HEK293 (cell line): ENCODE measurements at regions not wholly inside any gene's neighbourhood (a gene's known extent, or its start where the extent isn't known, plus 50 kb on each side); places are given as distances from the start of the nearest gene placed in this dataset.

Experiments
- CTCF ChIA-PET: fragments of 350-600 bp; formaldehyde crosslinking; extraction: SDS; loops from one replicate; lab custom pipeline; 2021; ENCODE audit warnings: antibody characterized with exemption; lab: Yijun Ruan, JAX
- POLR2A ChIA-PET: fragments of 300-600 bp; formaldehyde crosslinking; extraction: SDS; loops from one replicate; lab custom pipeline; 2020; ENCODE audit warnings: antibody characterized with exemption, inconsistent platforms; lab: Yijun Ruan, JAX
- H3K27ac ChIP-seq: fragments of 200-500 bp; sonication (Bioruptor generic); 2 replicates; pipeline ENCODE4 v1.5.1; 2014; ENCODE audit warnings: low read depth, low read length, control low read depth, inconsistent platforms; ENCODE audit errors: extremely low read depth
- H3K36me3 ChIP-seq, 2 experiments: fragments of 200-500 bp in 1 of 2; sonication (Bioruptor generic) in 1 of 2; 1 replicate in 1 of 2; 2 replicates in 1 of 2; pipeline ENCODE4 v1.5.1; 2014 to 2017; ENCODE audit warnings: inconsistent platforms in 2 of 2, low read length in 2 of 2; ENCODE audit not compliant: control insufficient read depth in 2 of 2, insufficient read depth in 1 of 2
- H3K4me1 ChIP-seq: fragments of 200-500 bp; sonication (Bioruptor generic); 2 replicates; pipeline ENCODE4 v1.5.1; 2014; ENCODE audit warnings: mild to moderate bottlenecking, low read length, inconsistent platforms; ENCODE audit not compliant: control insufficient read depth, insufficient read depth
- H3K4me3 ChIP-seq: 2 replicates; pipeline ENCODE4 v1.5.1; 2011; ENCODE audit warnings: low read depth, mild to moderate bottlenecking, control low read depth, low read length, moderate library complexity
- H3K9me3 ChIP-seq: fragments of 200-500 bp; sonication (Bioruptor generic); 2 replicates; pipeline ENCODE4 v1.5.1; 2014; ENCODE audit warnings: low read depth, low read length, inconsistent platforms; ENCODE audit not compliant: control insufficient read depth, insufficient read depth
- BCL11A ChIP-seq: fragments of 450-650 bp; formaldehyde crosslinking; IDR thresholded peaks from 2 replicates; pipeline ENCODE4 v1.5.1; 2016; ENCODE audit warnings: low read depth, missing biosample characterization, missing genetic modification characterization
- IKZF3 ChIP-seq: fragments of 450-650 bp; IDR thresholded peaks from 2 replicates; pipeline ENCODE4 v1.5.0; 2018; ENCODE audit warnings: missing biosample characterization, mild to moderate bottlenecking, missing genetic modification characterization, moderate library complexity
- KLF16 ChIP-seq: fragments of 450-650 bp; formaldehyde crosslinking; IDR thresholded peaks from 2 replicates; pipeline ENCODE4 v1.5.1; 2017; ENCODE audit warnings: missing biosample characterization, missing genetic modification characterization
- RBAK ChIP-seq: fragments of 450-650 bp; formaldehyde crosslinking; IDR thresholded peaks from 2 replicates; pipeline ENCODE4 v1.5.1; 2016; ENCODE audit warnings: missing biosample characterization, missing genetic modification characterization
- TCF7L2 ChIP-seq: IDR thresholded peaks from 2 replicates; pipeline ENCODE4 v1.6.1; 2011; ENCODE audit warnings: low read depth, mild to moderate bottlenecking, inconsistent platforms, low read length, moderate library complexity, borderline replicate concordance
- ZBTB21 ChIP-seq: fragments of 450-650 bp; formaldehyde crosslinking; IDR thresholded peaks from 2 replicates; pipeline ENCODE4 v1.5.1; 2017; ENCODE audit warnings: missing biosample characterization, missing genetic modification characterization
- ZFP69B ChIP-seq: fragments of 450-650 bp; formaldehyde crosslinking; IDR thresholded peaks from 2 replicates; pipeline ENCODE4 v1.5.1; 2016; ENCODE audit warnings: missing biosample characterization, missing genetic modification characterization
- ZNF112 ChIP-seq: fragments of 450-650 bp; formaldehyde crosslinking; IDR thresholded peaks from 2 replicates; pipeline ENCODE4 v1.5.0; 2017; ENCODE audit warnings: missing biosample characterization, missing genetic modification characterization
- ZNF155 ChIP-seq: fragments of 450-650 bp; formaldehyde crosslinking; IDR thresholded peaks from 2 replicates; pipeline ENCODE4 v1.5.1; 2016; ENCODE audit warnings: missing biosample characterization, missing genetic modification characterization
- ZNF521 ChIP-seq: fragments of 450-650 bp; formaldehyde crosslinking; IDR thresholded peaks from 2 replicates; pipeline ENCODE4 v1.5.1; 2017; ENCODE audit warnings: missing biosample characterization, mild to moderate bottlenecking, missing genetic modification characterization
- ZNF544 ChIP-seq: fragments of 450-650 bp; formaldehyde crosslinking; IDR thresholded peaks from 2 replicates; pipeline ENCODE4 v1.5.0; 2017; ENCODE audit warnings: missing biosample characterization, missing genetic modification characterization
- ZXDB ChIP-seq: fragments of 450-650 bp; formaldehyde crosslinking; IDR thresholded peaks from 2 replicates; pipeline ENCODE4 v1.5.1; 2016; ENCODE audit warnings: missing biosample characterization, missing genetic modification characterization
- TF ChIP-seq, protein P1 (sequence below): fragments of 450-650 bp; formaldehyde crosslinking; conservative IDR thresholded peaks from 2 replicates; pipeline ENCODE4 v1.5.1; 2016; ENCODE audit warnings: low read depth, missing biosample characterization, missing genetic modification characterization
- TF ChIP-seq, protein P2 (sequence below): fragments of 450-650 bp; formaldehyde crosslinking; IDR thresholded peaks from 2 replicates; pipeline ENCODE4 v1.5.1; 2016; ENCODE audit warnings: missing biosample characterization, missing genetic modification characterization
- TF ChIP-seq, protein P3 (sequence below): fragments of 450-650 bp; formaldehyde crosslinking; IDR thresholded peaks from 2 replicates; pipeline ENCODE4 v1.5.1; 2017; ENCODE audit warnings: missing biosample characterization, missing genetic modification characterization
- TF ChIP-seq, protein P4 (sequence below): fragments of 450-650 bp; IDR thresholded peaks from 2 replicates; pipeline ENCODE4 v1.5.1; 2018; ENCODE audit warnings: missing biosample characterization, mild to moderate bottlenecking, missing genetic modification characterization
- TF ChIP-seq, protein P5 (sequence below): fragments of 450-650 bp; formaldehyde crosslinking; IDR thresholded peaks from 2 replicates; pipeline ENCODE4 v1.5.1; 2016; ENCODE audit warnings: missing biosample characterization, missing genetic modification characterization, borderline replicate concordance

DNA sequence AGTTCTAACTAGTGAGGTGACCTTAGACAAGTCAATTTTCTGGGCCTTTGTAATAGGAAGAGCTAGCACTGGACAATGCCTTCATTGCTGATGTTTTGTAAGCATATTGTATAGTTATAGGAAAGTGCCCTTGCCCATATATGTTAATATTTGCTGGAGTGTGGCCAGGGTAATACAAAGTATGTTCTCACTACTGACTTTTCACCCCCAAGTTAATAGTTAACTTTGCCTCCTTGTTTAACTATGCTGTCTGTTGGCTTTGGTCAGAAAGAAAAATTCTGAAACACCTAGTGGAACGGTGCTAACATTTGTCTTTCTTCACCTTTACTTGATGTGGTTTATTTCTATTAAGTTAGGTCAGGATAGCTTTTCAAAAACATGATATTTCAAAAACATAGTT lies 287.4 kb upstream of the CTNNB1 start:
- TF ChIP-seq, protein P1, sequence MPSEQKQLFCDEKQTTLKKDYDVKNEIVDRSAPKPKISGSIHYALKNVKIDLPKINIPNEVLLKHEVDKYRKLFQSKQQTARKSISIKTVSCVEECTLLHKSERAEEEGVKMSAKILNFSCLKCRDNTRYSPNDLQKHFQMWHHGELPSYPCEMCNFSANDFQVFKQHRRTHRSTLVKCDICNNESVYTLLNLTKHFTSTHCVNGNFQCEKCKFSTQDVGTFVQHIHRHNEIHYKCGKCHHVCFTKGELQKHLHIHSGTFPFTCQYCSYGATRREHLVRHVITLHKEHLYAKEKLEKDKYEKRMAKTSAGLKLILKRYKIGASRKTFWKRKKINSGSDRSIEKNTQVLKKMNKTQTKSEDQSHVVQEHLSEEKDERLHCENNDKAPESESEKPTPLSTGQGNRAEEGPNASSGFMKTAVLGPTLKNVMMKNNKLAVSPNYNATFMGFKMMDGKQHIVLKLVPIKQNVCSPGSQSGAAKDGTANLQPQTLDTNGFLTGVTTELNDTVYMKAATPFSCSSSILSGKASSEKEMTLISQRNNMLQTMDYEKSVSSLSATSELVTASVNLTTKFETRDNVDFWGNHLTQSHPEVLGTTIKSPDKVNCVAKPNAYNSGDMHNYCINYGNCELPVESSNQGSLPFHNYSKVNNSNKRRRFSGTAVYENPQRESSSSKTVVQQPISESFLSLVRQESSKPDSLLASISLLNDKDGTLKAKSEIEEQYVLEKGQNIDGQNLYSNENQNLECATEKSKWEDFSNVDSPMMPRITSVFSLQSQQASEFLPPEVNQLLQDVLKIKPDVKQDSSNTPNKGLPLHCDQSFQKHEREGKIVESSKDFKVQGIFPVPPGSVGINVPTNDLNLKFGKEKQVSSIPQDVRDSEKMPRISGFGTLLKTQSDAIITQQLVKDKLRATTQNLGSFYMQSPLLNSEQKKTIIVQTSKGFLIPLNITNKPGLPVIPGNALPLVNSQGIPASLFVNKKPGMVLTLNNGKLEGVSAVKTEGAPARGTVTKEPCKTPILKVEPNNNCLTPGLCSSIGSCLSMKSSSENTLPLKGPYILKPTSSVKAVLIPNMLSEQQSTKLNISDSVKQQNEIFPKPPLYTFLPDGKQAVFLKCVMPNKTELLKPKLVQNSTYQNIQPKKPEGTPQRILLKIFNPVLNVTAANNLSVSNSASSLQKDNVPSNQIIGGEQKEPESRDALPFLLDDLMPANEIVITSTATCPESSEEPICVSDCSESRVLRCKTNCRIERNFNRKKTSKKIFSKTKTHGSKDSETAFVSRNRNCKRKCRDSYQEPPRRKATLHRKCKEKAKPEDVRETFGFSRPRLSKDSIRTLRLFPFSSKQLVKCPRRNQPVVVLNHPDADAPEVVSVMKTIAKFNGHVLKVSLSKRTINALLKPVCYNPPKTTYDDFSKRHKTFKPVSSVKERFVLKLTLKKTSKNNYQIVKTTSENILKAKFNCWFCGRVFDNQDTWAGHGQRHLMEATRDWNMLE (tag by site-specific recombination): no peak
- TF ChIP-seq, protein P2, sequence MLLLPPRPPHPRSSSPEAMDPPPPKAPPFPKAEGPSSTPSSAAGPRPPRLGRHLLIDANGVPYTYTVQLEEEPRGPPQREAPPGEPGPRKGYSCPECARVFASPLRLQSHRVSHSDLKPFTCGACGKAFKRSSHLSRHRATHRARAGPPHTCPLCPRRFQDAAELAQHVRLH: no peak
- TF ChIP-seq ZXDB (tag by site-specific recombination): no peak
- TF ChIP-seq, protein P3, sequence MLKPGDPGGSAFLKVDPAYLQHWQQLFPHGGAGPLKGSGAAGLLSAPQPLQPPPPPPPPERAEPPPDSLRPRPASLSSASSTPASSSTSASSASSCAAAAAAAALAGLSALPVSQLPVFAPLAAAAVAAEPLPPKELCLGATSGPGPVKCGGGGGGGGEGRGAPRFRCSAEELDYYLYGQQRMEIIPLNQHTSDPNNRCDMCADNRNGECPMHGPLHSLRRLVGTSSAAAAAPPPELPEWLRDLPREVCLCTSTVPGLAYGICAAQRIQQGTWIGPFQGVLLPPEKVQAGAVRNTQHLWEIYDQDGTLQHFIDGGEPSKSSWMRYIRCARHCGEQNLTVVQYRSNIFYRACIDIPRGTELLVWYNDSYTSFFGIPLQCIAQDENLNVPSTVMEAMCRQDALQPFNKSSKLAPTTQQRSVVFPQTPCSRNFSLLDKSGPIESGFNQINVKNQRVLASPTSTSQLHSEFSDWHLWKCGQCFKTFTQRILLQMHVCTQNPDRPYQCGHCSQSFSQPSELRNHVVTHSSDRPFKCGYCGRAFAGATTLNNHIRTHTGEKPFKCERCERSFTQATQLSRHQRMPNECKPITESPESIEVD (tag by site-specific recombination): no peak
- TF ChIP-seq ZNF112 (tag by site-specific recombination): no peak
- no peak for TF ChIP-seq RBAK (tag by site-specific recombination)
- TF ChIP-seq, all 188 proteins: peak for 0
- ChIA-PET CTCF (interaction anchor here (0.5 kb wide), 1 partner anchor 10 kb away, joined by 4 read pairs; no protein-coding TSS in a partner anchor), POLR2A (no interaction called here)
- no peak overlapping the region for H3K27ac ChIP-seq
- no peaks in the 10 kb centered on the region for H3K9me3 ChIP-seq
- H3K4me3 ChIP-seq: no peak overlapping the region
- no peaks in the 10 kb centered on the region for H3K4me1 ChIP-seq
- H3K36me3 ChIP-seq: no peaks in the 10 kb centered on the region

DNA sequence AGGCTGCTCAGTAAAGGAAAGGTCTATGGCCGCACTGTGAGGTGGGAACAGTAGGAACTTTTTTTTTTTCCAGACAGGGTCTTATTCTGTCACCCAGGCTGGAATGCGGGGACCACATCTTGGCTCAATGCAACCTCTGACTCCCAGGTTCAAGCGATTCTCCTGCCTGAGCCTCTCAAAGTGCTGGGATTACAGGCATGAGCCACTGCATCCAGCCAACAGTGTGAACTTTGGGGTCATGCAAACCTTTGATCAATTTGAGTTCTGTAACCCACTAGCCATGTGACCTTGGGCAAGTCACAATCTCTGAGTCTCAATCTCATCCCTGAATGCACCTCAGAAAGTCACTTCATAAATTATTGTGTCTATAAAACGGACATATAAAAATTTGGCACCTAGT lies 286.8 kb upstream of the CTNNB1 start:
- ChIA-PET CTCF (interaction anchor here (0.5 kb wide), 1 partner anchor 9 kb away, joined by 4 read pairs; no protein-coding TSS in a partner anchor), POLR2A (no interaction called here)
- TF ChIP-seq ZBTB21: no peak
- TF ChIP-seq IKZF3 (tag by site-specific recombination): no peak
- no peak overlapping the region for H3K4me3 ChIP-seq
- no peaks in the 10 kb centered on the region for H3K9me3 ChIP-seq
- no peak overlapping the region for H3K27ac ChIP-seq
- H3K4me1 ChIP-seq: no peaks in the 10 kb centered on the region
- H3K36me3 ChIP-seq: no peaks in the 10 kb centered on the region

DNA sequence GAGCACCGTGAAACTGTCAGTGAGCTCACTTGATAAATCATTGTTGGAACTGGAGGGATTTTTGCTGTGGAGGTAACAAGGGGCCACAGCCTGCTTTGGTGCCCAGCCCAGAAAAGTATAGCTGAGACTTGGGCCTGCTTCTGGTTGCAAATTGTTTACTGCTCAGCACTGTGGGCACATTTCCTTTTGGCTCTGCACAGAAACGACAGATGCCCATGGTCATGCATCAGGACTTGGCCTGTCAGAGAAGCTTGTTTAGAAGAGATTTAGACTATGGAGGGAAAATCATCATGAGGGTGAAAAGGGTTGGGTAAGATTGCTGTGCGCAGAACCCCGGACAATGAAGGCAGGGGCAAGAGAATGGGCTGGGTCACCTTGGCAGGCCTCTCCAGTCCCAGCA lies 286.1 kb upstream of the CTNNB1 start:
- Histone ChIP-seq H3K27ac (no peak overlapping the region), H3K9me3 (no peaks in the 10 kb centered on the region), H3K36me3 (no peaks in the 10 kb centered on the region), H3K4me1 (no peaks in the 10 kb centered on the region), H3K4me3 (no peak overlapping the region)
- CTCF ChIA-PET: no interaction called here
- POLR2A ChIA-PET: no interaction called here
- TF ChIP-seq KLF16 (tag by site-specific recombination) (no peak), ZNF155 (tag by site-specific recombination) (no peak), TCF7L2 (no peak), ZNF521 (tag by site-specific recombination) (no peak), BCL11A (tag by site-specific recombination) (no peak), ZFP69B (tag by site-specific recombination) (no peak), ZNF544 (tag by site-specific recombination) (no peak)
- TF ChIP-seq, protein P4, sequence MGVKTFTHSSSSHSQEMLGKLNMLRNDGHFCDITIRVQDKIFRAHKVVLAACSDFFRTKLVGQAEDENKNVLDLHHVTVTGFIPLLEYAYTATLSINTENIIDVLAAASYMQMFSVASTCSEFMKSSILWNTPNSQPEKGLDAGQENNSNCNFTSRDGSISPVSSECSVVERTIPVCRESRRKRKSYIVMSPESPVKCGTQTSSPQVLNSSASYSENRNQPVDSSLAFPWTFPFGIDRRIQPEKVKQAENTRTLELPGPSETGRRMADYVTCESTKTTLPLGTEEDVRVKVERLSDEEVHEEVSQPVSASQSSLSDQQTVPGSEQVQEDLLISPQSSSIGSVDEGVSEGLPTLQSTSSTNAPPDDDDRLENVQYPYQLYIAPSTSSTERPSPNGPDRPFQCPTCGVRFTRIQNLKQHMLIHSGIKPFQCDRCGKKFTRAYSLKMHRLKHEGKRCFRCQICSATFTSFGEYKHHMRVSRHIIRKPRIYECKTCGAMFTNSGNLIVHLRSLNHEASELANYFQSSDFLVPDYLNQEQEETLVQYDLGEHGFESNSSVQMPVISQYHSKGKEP (tag by site-specific recombination): no peak
- TF ChIP-seq, protein P5, sequence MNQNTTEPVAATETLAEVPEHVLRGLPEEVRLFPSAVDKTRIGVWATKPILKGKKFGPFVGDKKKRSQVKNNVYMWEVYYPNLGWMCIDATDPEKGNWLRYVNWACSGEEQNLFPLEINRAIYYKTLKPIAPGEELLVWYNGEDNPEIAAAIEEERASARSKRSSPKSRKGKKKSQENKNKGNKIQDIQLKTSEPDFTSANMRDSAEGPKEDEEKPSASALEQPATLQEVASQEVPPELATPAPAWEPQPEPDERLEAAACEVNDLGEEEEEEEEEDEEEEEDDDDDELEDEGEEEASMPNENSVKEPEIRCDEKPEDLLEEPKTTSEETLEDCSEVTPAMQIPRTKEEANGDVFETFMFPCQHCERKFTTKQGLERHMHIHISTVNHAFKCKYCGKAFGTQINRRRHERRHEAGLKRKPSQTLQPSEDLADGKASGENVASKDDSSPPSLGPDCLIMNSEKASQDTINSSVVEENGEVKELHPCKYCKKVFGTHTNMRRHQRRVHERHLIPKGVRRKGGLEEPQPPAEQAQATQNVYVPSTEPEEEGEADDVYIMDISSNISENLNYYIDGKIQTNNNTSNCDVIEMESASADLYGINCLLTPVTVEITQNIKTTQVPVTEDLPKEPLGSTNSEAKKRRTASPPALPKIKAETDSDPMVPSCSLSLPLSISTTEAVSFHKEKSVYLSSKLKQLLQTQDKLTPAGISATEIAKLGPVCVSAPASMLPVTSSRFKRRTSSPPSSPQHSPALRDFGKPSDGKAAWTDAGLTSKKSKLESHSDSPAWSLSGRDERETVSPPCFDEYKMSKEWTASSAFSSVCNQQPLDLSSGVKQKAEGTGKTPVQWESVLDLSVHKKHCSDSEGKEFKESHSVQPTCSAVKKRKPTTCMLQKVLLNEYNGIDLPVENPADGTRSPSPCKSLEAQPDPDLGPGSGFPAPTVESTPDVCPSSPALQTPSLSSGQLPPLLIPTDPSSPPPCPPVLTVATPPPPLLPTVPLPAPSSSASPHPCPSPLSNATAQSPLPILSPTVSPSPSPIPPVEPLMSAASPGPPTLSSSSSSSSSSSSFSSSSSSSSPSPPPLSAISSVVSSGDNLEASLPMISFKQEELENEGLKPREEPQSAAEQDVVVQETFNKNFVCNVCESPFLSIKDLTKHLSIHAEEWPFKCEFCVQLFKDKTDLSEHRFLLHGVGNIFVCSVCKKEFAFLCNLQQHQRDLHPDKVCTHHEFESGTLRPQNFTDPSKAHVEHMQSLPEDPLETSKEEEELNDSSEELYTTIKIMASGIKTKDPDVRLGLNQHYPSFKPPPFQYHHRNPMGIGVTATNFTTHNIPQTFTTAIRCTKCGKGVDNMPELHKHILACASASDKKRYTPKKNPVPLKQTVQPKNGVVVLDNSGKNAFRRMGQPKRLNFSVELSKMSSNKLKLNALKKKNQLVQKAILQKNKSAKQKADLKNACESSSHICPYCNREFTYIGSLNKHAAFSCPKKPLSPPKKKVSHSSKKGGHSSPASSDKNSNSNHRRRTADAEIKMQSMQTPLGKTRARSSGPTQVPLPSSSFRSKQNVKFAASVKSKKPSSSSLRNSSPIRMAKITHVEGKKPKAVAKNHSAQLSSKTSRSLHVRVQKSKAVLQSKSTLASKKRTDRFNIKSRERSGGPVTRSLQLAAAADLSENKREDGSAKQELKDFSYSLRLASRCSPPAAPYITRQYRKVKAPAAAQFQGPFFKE: no peak
